ENCODE measurements at regions not wholly inside any gene's neighbourhood (a gene's known extent, or its start where the extent isn't known, plus 50 kb on each side); places are given as distances from the start of the nearest gene placed in this dataset.

GRCh38 chr5:44907396-44907795 is 98.6 kb downstream of the MRPS30 start:
- Mint-ChIP-seq H3K27ac (no peak overlapping the region), H3K27me3 (ENCODE audit: low read depth) (no peaks in the 10 kb centered on the region), H3K36me3 (ENCODE audit: low read depth) (no peaks in the 10 kb centered on the region), H3K4me3 (no peak overlapping the region), H3K9me3 (ENCODE audit: insufficient read depth) (no peaks in the 10 kb centered on the region), H3K4me1 (ENCODE audit: low read depth) (no peaks in the 10 kb centered on the region)
- CTCF ChIA-PET: no interaction called here
- DNase-seq (no peak), ATAC-seq (no peak)
- POLR2A ChIA-PET: no interaction called here

- no peaks in the 10 kb centered on the region for H3K4me1 Mint-ChIP-seq (ENCODE audit: low read depth)
- no peak overlapping the region for H3K4me3 Mint-ChIP-seq
- ChIA-PET CTCF (no interaction called here), POLR2A (no interaction called here)
- H3K27me3 Mint-ChIP-seq (ENCODE audit: low read depth): no peaks in the 10 kb centered on the region
- H3K9me3 Mint-ChIP-seq (ENCODE audit: insufficient read depth): no peaks in the 10 kb centered on the region
- DNase-seq: no peak
- H3K27ac Mint-ChIP-seq: no peak overlapping the region
- no peak for ATAC-seq
- no peaks in the 10 kb centered on the region for H3K36me3 Mint-ChIP-seq (ENCODE audit: low read depth)
Measured at GRCh38 chr5:44909004-44909403, 100.3 kb downstream of the MRPS30 start.

- no peak overlapping the region for H3K27ac Mint-ChIP-seq
- ATAC-seq (no peak), DNase-seq (no peak)
- H3K4me1 Mint-ChIP-seq (ENCODE audit: low read depth): no peaks in the 10 kb centered on the region
- POLR2A ChIA-PET: no interaction called here
- H3K36me3 Mint-ChIP-seq (ENCODE audit: low read depth): no peaks in the 10 kb centered on the region
- H3K4me3 Mint-ChIP-seq: no peak overlapping the region
- CTCF ChIA-PET: no interaction called here
- no peaks in the 10 kb centered on the region for H3K27me3 Mint-ChIP-seq (ENCODE audit: low read depth)
- no peaks in the 10 kb centered on the region for H3K9me3 Mint-ChIP-seq (ENCODE audit: insufficient read depth)
Measured at GRCh38 chr5:44911501-44911900, 102.8 kb downstream of the MRPS30 start.

GRCh38 chr5:44914221-44914620 is 105.5 kb downstream of the MRPS30 start:
- ChIA-PET POLR2A (no interaction called here), CTCF (no interaction called here)
- DNase-seq (no peak), ATAC-seq (no peak)
- Mint-ChIP-seq H3K9me3 (ENCODE audit: insufficient read depth) (no peaks in the 10 kb centered on the region), H3K27ac (no peak overlapping the region), H3K27me3 (ENCODE audit: low read depth) (no peaks in the 10 kb centered on the region), H3K4me3 (no peak overlapping the region), H3K36me3 (ENCODE audit: low read depth) (no peaks in the 10 kb centered on the region), H3K4me1 (ENCODE audit: low read depth) (no peaks in the 10 kb centered on the region)

GRCh38 chr5:44919560-44919959 is 110.8 kb downstream of the MRPS30 start:
- no peak for DNase-seq
- no peaks in the 10 kb centered on the region for H3K9me3 Mint-ChIP-seq (ENCODE audit: insufficient read depth)
- H3K36me3 Mint-ChIP-seq (ENCODE audit: low read depth): no peaks in the 10 kb centered on the region
- H3K4me1 Mint-ChIP-seq (ENCODE audit: low read depth): no peaks in the 10 kb centered on the region
- CTCF ChIA-PET: no interaction called here
- ATAC-seq: no peak
- H3K27ac Mint-ChIP-seq: no peak overlapping the region
- POLR2A ChIA-PET: no interaction called here
- H3K27me3 Mint-ChIP-seq (ENCODE audit: low read depth): no peaks in the 10 kb centered on the region
- no peak overlapping the region for H3K4me3 Mint-ChIP-seq

GRCh38 chr5:44927115-44927733 is 118.5 kb downstream of the MRPS30 start:
- H3K27me3 Mint-ChIP-seq (ENCODE audit: low read depth): no peaks in the 10 kb centered on the region
- H3K36me3 Mint-ChIP-seq (ENCODE audit: low read depth): no peaks in the 10 kb centered on the region
- no peaks in the 10 kb centered on the region for H3K9me3 Mint-ChIP-seq (ENCODE audit: insufficient read depth)
- no peak overlapping the region for H3K27ac Mint-ChIP-seq
- ATAC-seq: no peak
- CTCF ChIA-PET: no interaction called here
- H3K4me1 Mint-ChIP-seq (ENCODE audit: low read depth): no peaks in the 10 kb centered on the region
- no peak for DNase-seq
- POLR2A ChIA-PET: no interaction called here
- H3K4me3 Mint-ChIP-seq: no peak overlapping the region

GRCh38 chr5:44932922-44933585 is 124.3 kb downstream of the MRPS30 start:
- Mint-ChIP-seq H3K4me1 (ENCODE audit: low read depth) (no peaks in the 10 kb centered on the region), H3K9me3 (ENCODE audit: insufficient read depth) (no peaks in the 10 kb centered on the region), H3K27me3 (ENCODE audit: low read depth) (no peaks in the 10 kb centered on the region), H3K36me3 (ENCODE audit: low read depth) (no peaks in the 10 kb centered on the region), H3K4me3 (no peak overlapping the region), H3K27ac (no peak overlapping the region)
- ChIA-PET CTCF (no interaction called here), POLR2A (no interaction called here)
- no peak for DNase-seq
- ATAC-seq: no peak

GRCh38 chr5:44933686-44934085 is 124.9 kb downstream of the MRPS30 start:
- H3K36me3 Mint-ChIP-seq (ENCODE audit: low read depth): no peaks in the 10 kb centered on the region
- no peak overlapping the region for H3K4me3 Mint-ChIP-seq
- H3K4me1 Mint-ChIP-seq (ENCODE audit: low read depth): no peaks in the 10 kb centered on the region
- ChIA-PET CTCF (no interaction called here), POLR2A (no interaction called here)
- no peak overlapping the region for H3K27ac Mint-ChIP-seq
- no peaks in the 10 kb centered on the region for H3K27me3 Mint-ChIP-seq (ENCODE audit: low read depth)
- H3K9me3 Mint-ChIP-seq (ENCODE audit: insufficient read depth): no peaks in the 10 kb centered on the region
- no peak for ATAC-seq
- no peak for DNase-seq

- no peak overlapping the region for H3K27ac Mint-ChIP-seq
- no peak for DNase-seq
- POLR2A ChIA-PET: no interaction called here
- no peaks in the 10 kb centered on the region for H3K27me3 Mint-ChIP-seq (ENCODE audit: low read depth)
- H3K4me3 Mint-ChIP-seq: no peak overlapping the region
- CTCF ChIA-PET: no interaction called here
- no peak for ATAC-seq
- H3K36me3 Mint-ChIP-seq (ENCODE audit: low read depth): no peaks in the 10 kb centered on the region
- H3K4me1 Mint-ChIP-seq (ENCODE audit: low read depth): no peaks in the 10 kb centered on the region
- H3K9me3 Mint-ChIP-seq (ENCODE audit: insufficient read depth): peaks cover 5% of the 10 kb centered on the region
Measured at GRCh38 chr5:44935262-44935661, 126.5 kb downstream of the MRPS30 start.

GRCh38 chr5:44935871-44936270 is 127.1 kb downstream of the MRPS30 start:
- no peaks in the 10 kb centered on the region for H3K27me3 Mint-ChIP-seq (ENCODE audit: low read depth)
- POLR2A ChIA-PET: no interaction called here
- no peak overlapping the region for H3K27ac Mint-ChIP-seq
- no peaks in the 10 kb centered on the region for H3K36me3 Mint-ChIP-seq (ENCODE audit: low read depth)
- ATAC-seq (no peak), DNase-seq (no peak)
- H3K9me3 Mint-ChIP-seq (ENCODE audit: insufficient read depth): peaks cover 5% of the 10 kb centered on the region
- H3K4me1 Mint-ChIP-seq (ENCODE audit: low read depth): no peaks in the 10 kb centered on the region
- H3K4me3 Mint-ChIP-seq: no peak overlapping the region
- CTCF ChIA-PET: no interaction called here

GRCh38 chr5:44942524-44943001 is 133.8 kb downstream of the MRPS30 start:
- DNase-seq (no peak), ATAC-seq (no peak)
- POLR2A ChIA-PET: no interaction called here
- Mint-ChIP-seq H3K36me3 (ENCODE audit: low read depth) (no peaks in the 10 kb centered on the region), H3K27me3 (ENCODE audit: low read depth) (no peaks in the 10 kb centered on the region), H3K27ac (no peak overlapping the region), H3K4me1 (ENCODE audit: low read depth) (no peaks in the 10 kb centered on the region), H3K4me3 (no peak overlapping the region), H3K9me3 (ENCODE audit: insufficient read depth) (peaks cover 5% of the 10 kb centered on the region)
- CTCF ChIA-PET: no interaction called here

GRCh38 chr5:44943647-44944046 is 134.9 kb downstream of the MRPS30 start:
- DNase-seq: no peak
- no peak overlapping the region for H3K4me3 Mint-ChIP-seq
- H3K27me3 Mint-ChIP-seq (ENCODE audit: low read depth): no peaks in the 10 kb centered on the region
- H3K36me3 Mint-ChIP-seq (ENCODE audit: low read depth): no peaks in the 10 kb centered on the region
- ATAC-seq: no peak
- POLR2A ChIA-PET: no interaction called here
- no peak overlapping the region for H3K27ac Mint-ChIP-seq
- peaks cover 5% of the 10 kb centered on the region for H3K9me3 Mint-ChIP-seq (ENCODE audit: insufficient read depth)
- no peaks in the 10 kb centered on the region for H3K4me1 Mint-ChIP-seq (ENCODE audit: low read depth)
- CTCF ChIA-PET: no interaction called here

- ChIA-PET POLR2A (no interaction called here), CTCF (no interaction called here)
- no peak overlapping the region for H3K27ac Mint-ChIP-seq
- H3K4me1 Mint-ChIP-seq (ENCODE audit: low read depth): no peaks in the 10 kb centered on the region
- H3K36me3 Mint-ChIP-seq (ENCODE audit: low read depth): no peaks in the 10 kb centered on the region
- DNase-seq (no peak), ATAC-seq (no peak)
- H3K4me3 Mint-ChIP-seq: no peak overlapping the region
- H3K27me3 Mint-ChIP-seq (ENCODE audit: low read depth): no peaks in the 10 kb centered on the region
- H3K9me3 Mint-ChIP-seq (ENCODE audit: insufficient read depth): no peaks in the 10 kb centered on the region
Measured at GRCh38 chr5:44945743-44946142, 137.0 kb downstream of the MRPS30 start.
